ENCODE measurements at regions not wholly inside any gene's neighbourhood (a gene's known extent, or its start where the extent isn't known, plus 50 kb on each side); places are given as distances from the start of the nearest gene placed in this dataset.

DNA sequence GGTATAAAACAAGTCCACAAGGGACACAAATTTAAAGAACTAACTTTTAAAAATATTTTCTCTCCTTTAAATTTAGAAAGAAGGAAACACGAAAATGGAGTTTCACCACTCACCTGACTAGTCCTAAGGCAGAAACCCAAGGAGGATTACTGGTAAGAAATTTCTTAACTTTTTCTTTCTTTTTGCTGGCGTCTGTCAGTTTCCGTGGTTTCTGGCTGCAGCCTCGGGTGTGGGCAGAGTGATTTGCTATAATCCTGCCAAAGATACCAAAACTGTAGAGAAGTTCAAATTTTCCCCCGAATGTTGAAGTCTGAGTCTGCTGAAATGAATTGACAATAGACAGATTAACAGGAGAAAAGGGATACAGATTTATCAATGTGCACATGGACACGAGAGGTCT is 843.6 kb upstream of the ALCAM start:
- peaks cover 20% of the 10 kb centered on the region for H3F3A ChIP-seq (ENCODE audit: insufficient read depth, low read length)
- H3K9ac ChIP-seq (ENCODE audit: low read length) = peak overlapping the region; percentile 70
- peak; percentile 73 for DNase-seq
- H3K79me2 ChIP-seq (ENCODE audit: low read length) = peaks cover 2% of the 10 kb centered on the region; the same call in 1 of the 2 replicates
- no peaks in the 10 kb centered on the region for H3K9me2 ChIP-seq (replicated peaks; ENCODE audit: insufficient read depth, low read length)
- no peaks in the 10 kb centered on the region for H3K27me3 ChIP-seq (replicated peaks; ENCODE audit: insufficient read depth, low read length)
- TF ChIP-seq EZH2phosphoT487 (IDR thresholded peaks at IDR 0.05; ENCODE audit: low read length) (no peak), EZH2 (optimal IDR thresholded peaks at IDR 0.05; ENCODE audit: low read depth, low read length) (no peak)
- TF ChIP-seq, protein P1, sequence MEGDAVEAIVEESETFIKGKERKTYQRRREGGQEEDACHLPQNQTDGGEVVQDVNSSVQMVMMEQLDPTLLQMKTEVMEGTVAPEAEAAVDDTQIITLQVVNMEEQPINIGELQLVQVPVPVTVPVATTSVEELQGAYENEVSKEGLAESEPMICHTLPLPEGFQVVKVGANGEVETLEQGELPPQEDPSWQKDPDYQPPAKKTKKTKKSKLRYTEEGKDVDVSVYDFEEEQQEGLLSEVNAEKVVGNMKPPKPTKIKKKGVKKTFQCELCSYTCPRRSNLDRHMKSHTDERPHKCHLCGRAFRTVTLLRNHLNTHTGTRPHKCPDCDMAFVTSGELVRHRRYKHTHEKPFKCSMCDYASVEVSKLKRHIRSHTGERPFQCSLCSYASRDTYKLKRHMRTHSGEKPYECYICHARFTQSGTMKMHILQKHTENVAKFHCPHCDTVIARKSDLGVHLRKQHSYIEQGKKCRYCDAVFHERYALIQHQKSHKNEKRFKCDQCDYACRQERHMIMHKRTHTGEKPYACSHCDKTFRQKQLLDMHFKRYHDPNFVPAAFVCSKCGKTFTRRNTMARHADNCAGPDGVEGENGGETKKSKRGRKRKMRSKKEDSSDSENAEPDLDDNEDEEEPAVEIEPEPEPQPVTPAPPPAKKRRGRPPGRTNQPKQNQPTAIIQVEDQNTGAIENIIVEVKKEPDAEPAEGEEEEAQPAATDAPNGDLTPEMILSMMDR (IDR thresholded peaks at IDR 0.05; ENCODE audit: low read length) = no peak
- peak overlapping the region; percentile 48 for H3K4me3 ChIP-seq (ENCODE audit: low read length)
- no peaks in the 10 kb centered on the region for H3K36me3 ChIP-seq (replicated peaks; ENCODE audit: insufficient read depth, low read length)
- H3K4me1 ChIP-seq (ENCODE audit: low read length) = peaks cover 45% of the 10 kb centered on the region
- H3K4me2 ChIP-seq (ENCODE audit: low read depth, low read length) = peak overlapping the region; percentile 75
- H3K27ac ChIP-seq (ENCODE audit: low read length) = peak overlapping the region; percentile 86
- H3K9me3 ChIP-seq (replicated peaks; ENCODE audit: insufficient read depth, low read length) = no peaks in the 10 kb centered on the region
- H4K20me1 ChIP-seq (ENCODE audit: insufficient read depth, low read length) = no peaks in the 10 kb centered on the region
- peak overlapping the region; percentile 55 for H2AFZ ChIP-seq (ENCODE audit: low read length)

DNA sequence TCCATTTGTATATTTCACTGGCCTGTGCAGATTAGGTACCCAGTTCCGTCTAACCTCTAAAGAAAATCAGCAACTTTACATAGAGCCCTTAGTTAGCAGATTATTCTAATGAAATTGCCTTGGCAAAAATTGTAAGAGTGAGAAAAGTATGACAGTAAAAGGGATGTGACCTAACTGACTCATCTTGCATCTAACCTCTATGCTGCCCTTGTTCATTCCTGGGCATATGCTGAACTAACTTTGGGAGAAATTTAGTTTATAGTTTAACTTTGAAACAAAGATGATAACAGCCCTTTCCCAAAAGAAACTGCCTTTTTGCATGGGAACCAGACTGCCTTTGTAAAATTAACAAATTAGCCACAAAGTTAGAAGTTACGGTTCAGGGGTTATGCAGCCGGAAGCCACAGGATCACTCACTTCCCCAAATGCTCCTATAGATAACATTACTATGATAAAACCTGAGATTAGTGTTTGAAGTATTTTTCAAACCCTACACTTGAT is 839.8 kb upstream of the ALCAM start:
- Histone ChIP-seq H3K4me1 (ENCODE audit: low read length) (peaks cover 24% of the 10 kb centered on the region), H3K36me3 (replicated peaks; ENCODE audit: insufficient read depth, low read length) (no peaks in the 10 kb centered on the region), H3K79me2 (ENCODE audit: low read length) (no peaks in the 10 kb centered on the region), H2AFZ (ENCODE audit: low read length) (no peak overlapping the region), H3K27ac (ENCODE audit: low read length) (peak overlapping the region; percentile 51; the same call in 1 of the 2 replicates), H3K4me2 (ENCODE audit: low read depth, low read length) (peak overlapping the region; percentile 22; the same call in 1 of the 2 replicates), H4K20me1 (ENCODE audit: insufficient read depth, low read length) (no peaks in the 10 kb centered on the region), H3K4me3 (ENCODE audit: low read length) (no peak overlapping the region), H3K9me3 (replicated peaks; ENCODE audit: insufficient read depth, low read length) (no peaks in the 10 kb centered on the region), H3K27me3 (replicated peaks; ENCODE audit: insufficient read depth, low read length) (no peaks in the 10 kb centered on the region), H3K9ac (ENCODE audit: low read length) (0 out of 2 replicates have a peak overlapping the region, but pooled peaks have one; percentile 1), H3F3A (ENCODE audit: insufficient read depth, low read length) (peaks cover 17% of the 10 kb centered on the region), H3K9me2 (replicated peaks; ENCODE audit: insufficient read depth, low read length) (no peaks in the 10 kb centered on the region)
- TF ChIP-seq EZH2phosphoT487 (IDR thresholded peaks at IDR 0.05; ENCODE audit: low read length) = no peak
- TF ChIP-seq, protein P1 (IDR thresholded peaks at IDR 0.05; ENCODE audit: low read length) = no peak
- TF ChIP-seq EZH2 (optimal IDR thresholded peaks at IDR 0.05; ENCODE audit: low read depth, low read length) = no peak
- peak; percentile 21 for DNase-seq

DNA sequence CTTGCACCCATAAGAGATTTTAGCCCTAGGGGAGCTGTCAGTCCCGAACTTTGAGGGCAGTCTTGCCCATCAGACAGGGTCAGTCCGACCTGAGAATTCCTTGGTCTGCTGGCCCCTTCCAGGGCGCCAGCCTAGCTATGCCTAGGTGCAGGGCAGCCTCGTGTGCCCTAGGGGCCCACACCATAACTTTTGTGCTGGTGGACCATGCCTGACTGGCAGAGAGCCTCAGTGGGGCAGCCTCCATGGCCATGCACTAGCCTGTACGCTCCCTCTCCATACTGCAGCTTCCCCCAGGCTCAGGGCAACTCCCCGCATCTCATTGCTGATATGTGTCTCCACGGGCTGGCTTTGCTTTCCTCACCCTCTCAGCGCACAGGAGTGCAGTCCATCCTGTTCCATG is 835.8 kb upstream of the ALCAM start:
- H3F3A ChIP-seq (ENCODE audit: insufficient read depth, low read length) = 0 out of 2 replicates have a peak, but pooled peaks cover 6% of the 10 kb centered on the region
- no peaks in the 10 kb centered on the region for H3K9me3 ChIP-seq (replicated peaks; ENCODE audit: insufficient read depth, low read length)
- H3K9ac ChIP-seq (ENCODE audit: low read length) = no peak overlapping the region
- no peak overlapping the region for H3K4me2 ChIP-seq (ENCODE audit: low read depth, low read length)
- H3K27ac ChIP-seq (ENCODE audit: low read length) = no peak overlapping the region
- no peaks in the 10 kb centered on the region for H3K9me2 ChIP-seq (replicated peaks; ENCODE audit: insufficient read depth, low read length)
- H4K20me1 ChIP-seq (ENCODE audit: insufficient read depth, low read length) = no peaks in the 10 kb centered on the region
- H3K4me3 ChIP-seq (ENCODE audit: low read length) = no peak overlapping the region
- no peaks in the 10 kb centered on the region for H3K36me3 ChIP-seq (replicated peaks; ENCODE audit: insufficient read depth, low read length)
- H3K27me3 ChIP-seq (replicated peaks; ENCODE audit: insufficient read depth, low read length) = no peaks in the 10 kb centered on the region
- H2AFZ ChIP-seq (ENCODE audit: low read length) = no peak overlapping the region
- no peaks in the 10 kb centered on the region for H3K79me2 ChIP-seq (ENCODE audit: low read length)
- no peak for DNase-seq
- peaks cover 16% of the 10 kb centered on the region for H3K4me1 ChIP-seq (ENCODE audit: low read length)
- TF ChIP-seq, protein P1 (IDR thresholded peaks at IDR 0.05; ENCODE audit: low read length) = no peak
- TF ChIP-seq EZH2 (optimal IDR thresholded peaks at IDR 0.05; ENCODE audit: low read depth, low read length) (no peak), EZH2phosphoT487 (IDR thresholded peaks at IDR 0.05; ENCODE audit: low read length) (no peak)

Data from MM.1S (cell line).